Neuronal stem cell (in vitro differentiated cells): ENCODE measurements at regions not wholly inside any gene's neighbourhood (a gene's known extent, or its start where the extent isn't known, plus 50 kb on each side); places are given as distances from the start of the nearest gene placed in this dataset.

Source experiments
- DNase-seq: peaks from one replicate; pipeline ENCODE4 v3.0.0-alpha.2; 2013; ENCODE audit warnings: low spot score
- H2AFZ ChIP-seq: one replicate; pipeline ENCODE4 v1.6.1; 2013; ENCODE audit warnings: mild to moderate bottlenecking, low read length, inconsistent platforms
- H2AK5ac ChIP-seq: 2 replicates; pipeline ENCODE4 v1.6.1; 2013; ENCODE audit warnings: low read depth, mild to moderate bottlenecking, inconsistent platforms, low read length, moderate library complexity, mixed read lengths
- H2BK120ac ChIP-seq: 2 replicates; pipeline ENCODE4 v1.6.1; 2013; ENCODE audit warnings: low read depth, mild to moderate bottlenecking, inconsistent platforms, low read length, moderate library complexity, mixed read lengths
- H2BK12ac ChIP-seq: one replicate; pipeline ENCODE4 v1.6.1; 2013; ENCODE audit warnings: low read length, inconsistent platforms
- H2BK15ac ChIP-seq: 2 replicates; pipeline ENCODE4 v1.6.1; 2013; ENCODE audit warnings: mild to moderate bottlenecking, low read length, inconsistent platforms, mixed read lengths
- H2BK5ac ChIP-seq: one replicate; pipeline ENCODE4 v1.6.1; 2013; ENCODE audit warnings: inconsistent platforms, mild to moderate bottlenecking, low read length, moderate library complexity
- H3K14ac ChIP-seq: one replicate; pipeline ENCODE4 v1.6.1; 2013; ENCODE audit warnings: low read length, inconsistent platforms
- H3K18ac ChIP-seq: 2 replicates; pipeline ENCODE4 v1.6.1; 2013; ENCODE audit warnings: low read length, inconsistent platforms
- H3K23ac ChIP-seq: 2 replicates; pipeline ENCODE4 v1.6.1; 2013; ENCODE audit warnings: low read depth, mild to moderate bottlenecking, mixed read lengths, low read length, inconsistent platforms; ENCODE audit not compliant: poor library complexity
- H3K27ac ChIP-seq: replicated peaks from 3 replicates; pipeline ENCODE4 v1.5.1; 2013; ENCODE audit warnings: low read length, inconsistent platforms
- H3K27me3 ChIP-seq, 3 experiments: 2 replicates each; pipeline ENCODE4 v1.6.1; 2013; ENCODE audit warnings: low read length in 3 of 3, mild to moderate bottlenecking in 2 of 3, inconsistent platforms in 1 of 3, low read depth in 1 of 3, mixed read lengths in 1 of 3, moderate library complexity in 1 of 3; ENCODE audit not compliant: control insufficient read depth in 3 of 3, insufficient read depth in 3 of 3
- H3K36me3 ChIP-seq, 2 donors: replicated peaks in 1 of 2; 2 replicates each; pipeline ENCODE4 v1.6.1; 2013; ENCODE audit warnings: low read length in 2 of 2; ENCODE audit not compliant: control insufficient read depth in 2 of 2, insufficient read depth in 2 of 2
- H3K4ac ChIP-seq: 2 replicates; pipeline ENCODE4 v1.6.1; 2013; ENCODE audit warnings: inconsistent platforms, mild to moderate bottlenecking, low read length, moderate library complexity
- H3K4me1 ChIP-seq, 2 donors: 1 replicate in 1 of 2; 2 replicates in 1 of 2; pipeline ENCODE4 v1.6.1; 2013; ENCODE audit warnings: low read length in 2 of 2, low read depth in 1 of 2; ENCODE audit not compliant: control insufficient read depth in 2 of 2, insufficient read depth in 1 of 2
- H3K4me2 ChIP-seq: one replicate; pipeline ENCODE4 v1.6.1; 2013; ENCODE audit warnings: mild to moderate bottlenecking, low read length, inconsistent platforms; ENCODE audit not compliant: insufficient read depth, poor library complexity, severe bottlenecking
- H3K4me3 ChIP-seq, 2 donors: 2 replicates each; pipeline ENCODE4 v1.5.1; 2013; ENCODE audit warnings: low read length in 2 of 2, mild to moderate bottlenecking in 2 of 2, inconsistent platforms in 1 of 2, moderate library complexity in 1 of 2
- H3K79me1 ChIP-seq: one replicate; pipeline ENCODE4 v1.6.1; 2013; ENCODE audit warnings: low read depth, mild to moderate bottlenecking, inconsistent platforms, low read length, moderate library complexity
- H3K9ac ChIP-seq: one replicate; pipeline ENCODE4 v1.6.1; 2013; ENCODE audit warnings: mild to moderate bottlenecking, low read depth, low read length, inconsistent platforms; ENCODE audit not compliant: poor library complexity
- H3K9me3 ChIP-seq, 2 donors: replicated peaks in 1 of 2; 2 replicates each; pipeline versions ENCODE3 to v1.6.1; 2013; ENCODE audit warnings: low read length in 2 of 2, mild to moderate bottlenecking in 2 of 2, inconsistent platforms in 1 of 2, low read depth in 1 of 2, mixed read lengths in 1 of 2, moderate library complexity in 1 of 2; ENCODE audit not compliant: control insufficient read depth in 2 of 2, insufficient read depth in 1 of 2
- H4K8ac ChIP-seq: one replicate; pipeline ENCODE4 v1.6.1; 2013; ENCODE audit warnings: low read depth, mild to moderate bottlenecking, inconsistent platforms, low read length, moderate library complexity
- H4K91ac ChIP-seq: one replicate; pipeline ENCODE4 v1.6.1; 2013; ENCODE audit warnings: low read length, low read depth, mild to moderate bottlenecking, inconsistent platforms; ENCODE audit not compliant: poor library complexity
- WGBS, 2 donors: extraction: QIAGEN DNeasy Blood & Tissue Kit; methylation state at CpG; one replicate each; pipeline ENCODE4 v1.1.7; 2013; ENCODE audit warnings: missing lambda C conversion rate in 2 of 2, mixed read lengths in 1 of 2; ENCODE audit not compliant: insufficient read length in 2 of 2, insufficient replicate concordance in 1 of 2; ENCODE audit errors: extremely low coverage in 2 of 2; 5-methylcytosine and 5-hydroxymethylcytosine counted together

- H3K27me3 ChIP-seq: no peaks in the 10 kb centered on the region
- H3K4me1 ChIP-seq: no peaks in the 10 kb centered on the region
Observed at GRCh38 chr5:114208120-114208519, 153.8 kb upstream of the KCNN2 start.

GRCh38 chr5:114208588-114208987, 153.3 kb upstream of the KCNN2 start:
- Histone ChIP-seq H2BK120ac (no peak overlapping the region), H3K27ac (no peak overlapping the region), H3K18ac (no peak overlapping the region), H3K9ac (no peak overlapping the region), H2BK5ac (no peak overlapping the region), H3K4me3 (no peak overlapping the region), H2BK12ac (no peak overlapping the region), H3K4ac (no peak overlapping the region), H3K36me3 (no peaks in the 10 kb centered on the region), H3K9me3 (no peaks in the 10 kb centered on the region), H3K4me2 (no peak overlapping the region), H3K79me1 (no peaks in the 10 kb centered on the region), H2AFZ (no peak overlapping the region), H2BK15ac (no peak overlapping the region), H4K91ac (no peak overlapping the region), H4K8ac (no peak overlapping the region), H2AK5ac (no peak overlapping the region), H3K27me3 (no peaks in the 10 kb centered on the region), H3K4me1 (no peaks in the 10 kb centered on the region), H3K14ac (no peak overlapping the region), H3K23ac (no peak overlapping the region)
- no CpG with 5 or more reads among the region's 2 CpGs for WGBS, 2 donors
- DNase-seq: no peak

More at GRCh38 chr5:114208120-114208519, 153.8 kb upstream of the KCNN2 start:
- Histone ChIP-seq H3K4ac (no peak overlapping the region), H3K18ac (no peak overlapping the region), H2AFZ (no peak overlapping the region), H2BK15ac (no peak overlapping the region), H3K14ac (no peak overlapping the region), H2BK12ac (no peak overlapping the region), H2BK120ac (no peak overlapping the region), H3K4me3 (no peak overlapping the region), H3K9me3 (no peaks in the 10 kb centered on the region), H2AK5ac (no peak overlapping the region), H3K9ac (no peak overlapping the region), H2BK5ac (no peak overlapping the region), H3K79me1 (no peaks in the 10 kb centered on the region), H3K27ac (no peak overlapping the region), H4K8ac (no peak overlapping the region), H4K91ac (no peak overlapping the region), H3K4me2 (no peak overlapping the region), H3K23ac (no peak overlapping the region), H3K36me3 (no peaks in the 10 kb centered on the region)
- DNase-seq: no peak
- WGBS, 2 donors: no CpG with 5 or more reads among the region's 2 CpGs

DNA sequence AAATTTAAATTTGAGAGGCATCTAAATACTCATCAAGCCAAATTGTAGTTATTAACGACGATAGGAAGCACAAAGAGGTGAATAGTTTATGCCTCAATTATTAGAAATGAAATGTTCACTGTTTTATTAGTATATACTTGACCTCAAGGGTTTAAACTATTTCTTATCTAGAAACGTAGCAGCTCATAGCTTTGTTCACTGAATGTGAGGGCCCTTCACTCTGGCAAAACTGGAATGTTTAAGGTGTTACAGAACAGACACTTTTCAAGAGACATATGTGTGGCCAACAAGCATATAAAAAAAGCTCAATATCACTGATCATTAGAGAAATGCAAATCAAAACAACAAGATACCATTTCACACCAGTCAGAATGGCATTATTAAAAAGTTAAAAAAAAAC, 151.2 kb upstream of the KCNN2 start:
- no peak for DNase-seq
- no peaks in the 10 kb centered on the region for H3K79me1 ChIP-seq
- no peaks in the 10 kb centered on the region for H3K27me3 ChIP-seq
- H3K27ac ChIP-seq: no peak overlapping the region
- H3K36me3 ChIP-seq: no peaks in the 10 kb centered on the region
- no peaks in the 10 kb centered on the region for H3K9me3 ChIP-seq
- no peak overlapping the region for H2AFZ ChIP-seq
- no peak overlapping the region for H2BK12ac ChIP-seq
- H3K4me3 ChIP-seq: no peak overlapping the region
- no peak overlapping the region for H3K14ac ChIP-seq
- H2AK5ac ChIP-seq: no peak overlapping the region
- H3K4me1 ChIP-seq: no peaks in the 10 kb centered on the region
- no peak overlapping the region for H2BK120ac ChIP-seq
- H2BK5ac ChIP-seq: no peak overlapping the region
- H3K4ac ChIP-seq: no peak overlapping the region
- H3K18ac ChIP-seq: no peak overlapping the region
- H3K9ac ChIP-seq: no peak overlapping the region
- H3K23ac ChIP-seq: no peak overlapping the region
- no peak overlapping the region for H4K91ac ChIP-seq
- H4K8ac ChIP-seq: no peak overlapping the region
- no peak overlapping the region for H3K4me2 ChIP-seq
- H2BK15ac ChIP-seq: no peak overlapping the region
- WGBS, 2 donors: no CpG with 5 or more reads among the region's 3 CpGs

GRCh38 chr5:114221807-114222206, 140.1 kb upstream of the KCNN2 start:
- Histone ChIP-seq H4K91ac (no peak overlapping the region), H3K27ac (no peak overlapping the region), H3K36me3 (no peaks in the 10 kb centered on the region), H2BK5ac (no peak overlapping the region), H2BK15ac (no peak overlapping the region), H4K8ac (no peak overlapping the region), H2BK120ac (no peak overlapping the region), H3K4me2 (no peak overlapping the region), H3K27me3 (no peaks in the 10 kb centered on the region), H2AFZ (no peak overlapping the region), H3K23ac (no peak overlapping the region), H3K79me1 (no peaks in the 10 kb centered on the region), H3K4ac (no peak overlapping the region), H3K9me3 (peaks cover 0 to 3% of the 10 kb centered on the region in 2 donors), H3K14ac (no peak overlapping the region), H2BK12ac (no peak overlapping the region), H3K4me3 (no peak overlapping the region), H3K18ac (no peak overlapping the region), H2AK5ac (no peak overlapping the region), H3K9ac (no peak overlapping the region), H3K4me1 (peaks cover 0 to 1% of the 10 kb centered on the region in 2 donors)
- no CpG with 5 or more reads among the region's 1 CpG for WGBS, 2 donors
- DNase-seq: no peak
